Umbilical cord (tissue), 1 donor: ENCODE measurements at regions not wholly inside any gene's neighbourhood (a gene's known extent, or its start where the extent isn't known, plus 50 kb on each side); places are given as distances from the start of the nearest gene placed in this dataset.
A peak's percentile ranks its signal among the peaks of the same experiment; 100 is the strongest.

Experiments used
- DNase-seq: peaks from one replicate; pipeline ENCODE4 v3.0.0-alpha.2; 2015; ENCODE audit warnings: low spot score

DNA sequence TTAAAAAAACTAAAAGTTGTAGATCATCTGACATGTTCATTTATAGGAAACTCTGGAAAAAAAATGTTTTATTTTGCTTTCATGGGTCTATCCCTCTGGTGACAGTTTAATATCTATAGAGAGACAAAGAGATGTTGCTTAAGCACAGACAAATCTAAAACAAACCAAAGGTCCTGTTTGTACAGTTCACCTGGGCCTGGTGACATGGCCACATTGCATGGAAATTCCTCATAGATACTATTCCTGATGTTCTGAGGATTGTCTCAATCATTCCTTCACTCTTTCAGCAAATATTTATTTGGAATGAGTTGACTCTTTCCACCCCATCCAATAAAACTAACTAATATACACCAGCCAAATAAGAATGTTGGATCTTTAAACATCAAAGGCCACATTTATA lies 259.1 kb upstream of the NOCT start:
- DNase-seq, result no peak

DNA sequence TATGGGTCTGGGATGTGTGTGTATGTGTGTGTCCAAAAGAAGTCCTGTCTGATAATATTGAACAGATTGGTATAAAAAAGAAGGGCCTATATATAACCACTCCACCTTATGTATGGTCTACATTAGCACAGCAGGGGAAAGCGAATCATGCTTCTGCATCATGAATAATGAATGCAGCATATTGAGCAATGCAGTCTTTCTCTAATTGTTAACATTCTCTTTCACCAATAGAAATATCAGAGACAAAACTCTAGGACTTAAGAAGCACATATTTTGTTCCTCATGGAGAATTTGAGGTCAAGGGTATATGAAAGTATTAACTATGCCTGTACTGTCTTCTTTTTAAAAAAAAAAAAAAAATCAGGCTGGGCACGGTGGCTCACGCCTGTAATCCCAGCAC lies 264.3 kb upstream of the NOCT start:
- no peak for DNase-seq

DNA sequence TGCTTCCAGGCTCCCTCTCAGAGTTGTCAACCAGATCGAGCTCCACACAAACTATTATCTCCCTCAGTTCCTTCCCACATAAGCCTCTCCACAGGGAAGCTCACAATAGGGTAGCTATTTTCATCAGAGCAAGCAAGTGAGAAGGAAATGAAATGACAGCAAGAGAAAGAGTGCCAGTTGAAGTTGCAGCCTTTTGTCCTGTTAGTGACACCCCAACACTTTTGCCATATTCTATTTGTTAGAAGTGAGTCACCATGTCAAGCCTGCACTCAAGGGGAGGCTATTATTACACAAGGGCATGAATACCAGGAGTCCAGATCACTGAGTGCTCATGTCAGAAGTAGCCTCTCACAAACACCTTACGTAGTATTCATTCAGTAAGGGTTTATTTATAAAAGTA lies 266.3 kb upstream of the NOCT start:
- DNase-seq, result no peak

DNA sequence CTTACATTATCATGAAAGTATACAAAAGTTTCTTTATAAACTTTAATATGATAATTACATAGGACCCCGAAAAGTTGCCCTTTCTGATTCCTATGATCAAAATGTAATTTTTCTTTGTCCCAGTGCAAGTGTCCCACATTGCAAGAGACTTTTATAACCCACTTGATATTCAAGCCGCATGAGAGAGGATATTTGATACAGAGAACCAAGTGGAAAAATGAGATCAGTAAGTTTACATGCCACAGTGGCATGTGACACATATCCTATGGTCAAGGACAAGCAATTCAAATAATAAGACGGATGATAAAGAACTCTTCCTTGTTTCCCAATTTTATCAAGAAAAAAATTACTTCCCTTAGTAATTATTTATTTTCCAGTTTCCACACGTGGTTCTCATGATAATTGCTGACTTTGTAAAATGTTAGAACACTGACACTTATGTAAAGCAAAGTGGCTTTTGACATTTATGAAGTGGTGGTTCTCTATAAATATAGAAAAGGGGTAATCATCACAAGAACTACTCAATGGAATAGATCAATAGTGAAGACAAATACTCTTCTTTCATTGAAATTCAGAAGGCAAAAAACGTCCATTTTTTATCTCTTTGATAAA lies 273.7 kb upstream of the NOCT start:
- DNase-seq, result no peak

DNA sequence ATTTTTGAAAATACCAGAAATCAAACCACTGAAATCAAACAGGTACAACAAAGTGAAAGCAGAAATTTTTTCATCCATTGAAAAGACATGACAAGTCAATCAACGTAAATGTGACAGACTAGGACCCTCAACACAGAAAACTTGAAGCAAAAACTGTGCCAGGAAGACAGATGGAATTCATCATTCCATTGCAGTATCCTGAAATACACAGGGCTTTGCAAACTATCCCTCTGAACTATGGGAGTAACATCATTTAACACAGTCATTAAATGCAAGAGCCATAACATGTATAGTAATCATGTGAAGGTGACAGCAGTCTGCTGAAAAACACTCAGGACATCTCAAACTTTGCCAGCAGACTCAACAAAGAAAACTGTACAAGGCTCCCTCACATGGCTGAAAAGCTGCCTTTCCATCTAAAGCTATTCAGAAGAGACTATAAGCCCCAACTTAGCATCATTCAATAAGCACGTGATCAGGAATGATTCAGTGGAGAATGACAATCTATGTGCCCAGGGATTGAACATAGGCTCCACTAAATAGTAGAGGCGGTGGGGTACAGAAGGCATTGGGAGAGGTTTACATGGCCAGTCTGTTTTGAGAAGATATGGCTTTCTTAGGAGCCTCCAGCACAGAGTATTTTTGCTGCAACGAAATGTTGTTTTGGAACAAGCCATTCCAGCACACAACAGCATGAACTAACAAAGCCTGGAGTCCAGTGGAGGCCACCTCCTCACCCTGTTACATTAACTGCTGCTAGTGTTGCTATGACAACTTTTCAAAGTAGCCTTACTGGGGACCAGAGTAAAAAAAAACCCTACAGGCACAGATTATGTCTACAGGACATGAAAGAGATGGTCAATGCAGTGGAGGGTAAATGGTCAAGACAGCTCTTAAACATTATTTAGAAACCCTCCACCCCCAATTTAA lies 274.5 kb upstream of the NOCT start:
- DNase-seq, result peak; percentile 10

DNA sequence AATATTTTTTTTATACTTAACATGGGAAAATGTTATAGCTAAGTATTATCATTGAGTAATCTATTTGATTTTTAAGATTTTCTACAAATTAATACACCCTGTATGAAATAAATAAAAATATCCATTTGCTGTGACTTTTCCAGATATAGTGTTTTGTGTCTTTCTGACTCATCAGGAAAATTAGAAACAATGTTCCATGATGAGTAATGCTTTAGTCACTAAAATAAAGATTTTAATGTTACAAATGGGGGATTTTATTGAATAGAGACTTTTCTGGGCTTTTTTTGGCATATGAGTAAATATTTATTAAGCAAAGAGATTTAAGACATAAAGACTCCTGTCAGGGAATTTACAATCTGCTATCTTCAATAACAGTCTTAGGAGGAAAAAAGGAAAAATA lies 279.2 kb upstream of the NOCT start:
- DNase-seq, result peak; percentile 28

DNA sequence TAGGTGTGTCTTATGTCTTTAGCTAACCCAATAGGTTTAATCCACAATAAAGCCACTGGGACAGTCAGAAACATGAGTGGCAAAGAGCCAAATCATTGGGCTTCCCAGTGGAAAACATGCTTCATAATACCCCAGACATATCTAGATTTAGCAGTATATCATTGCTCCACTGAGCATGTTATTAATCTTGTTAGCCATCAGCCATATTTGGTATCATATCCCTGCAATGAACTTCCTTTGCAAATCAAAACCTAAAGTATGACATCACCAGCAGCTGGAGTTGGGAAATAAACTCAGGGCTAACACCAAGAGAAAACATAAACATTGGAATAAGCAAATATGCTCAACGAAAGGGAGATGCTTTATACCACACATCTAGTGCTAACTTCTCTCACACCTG lies 280.8 kb upstream of the NOCT start:
- DNase-seq, result no peak

DNA sequence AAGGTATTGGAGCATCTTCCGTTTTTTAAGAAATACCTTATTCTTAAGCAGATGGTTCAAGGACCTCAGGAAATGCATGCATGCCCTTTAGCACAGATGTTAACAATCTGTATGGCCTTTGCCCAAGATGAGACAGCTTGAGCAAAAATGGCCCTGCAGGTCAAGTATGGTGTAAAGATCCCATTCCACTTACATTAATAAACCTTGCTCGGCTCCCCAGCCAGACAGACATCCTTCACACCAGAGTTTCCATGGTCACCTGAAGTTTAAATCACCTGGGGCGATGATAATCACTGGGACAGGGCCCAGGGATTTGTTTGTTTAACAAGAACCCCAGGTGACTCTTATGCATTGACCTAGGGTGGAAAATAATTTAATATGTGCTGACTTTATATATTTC lies 287.0 kb upstream of the NOCT start:
- no peak for DNase-seq

DNA sequence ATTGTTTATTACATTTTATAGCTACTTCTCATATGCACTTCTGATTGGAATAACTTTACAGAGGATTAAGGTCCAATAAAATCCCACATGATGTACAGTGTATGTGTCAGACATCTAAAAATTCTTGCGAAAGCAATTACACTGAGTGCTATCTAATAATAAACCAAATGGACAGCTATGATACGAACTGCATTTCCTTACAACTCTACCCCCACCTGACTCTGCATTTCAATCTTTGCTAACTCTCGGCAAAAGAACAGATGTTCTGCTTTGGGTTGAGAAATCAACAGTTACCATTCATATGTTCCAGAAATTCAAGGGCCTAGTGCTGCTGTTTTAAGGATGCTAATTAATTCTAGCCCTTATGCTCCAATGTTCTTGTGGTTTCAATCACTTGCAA lies 287.9 kb upstream of the NOCT start:
- no peak for DNase-seq

DNA sequence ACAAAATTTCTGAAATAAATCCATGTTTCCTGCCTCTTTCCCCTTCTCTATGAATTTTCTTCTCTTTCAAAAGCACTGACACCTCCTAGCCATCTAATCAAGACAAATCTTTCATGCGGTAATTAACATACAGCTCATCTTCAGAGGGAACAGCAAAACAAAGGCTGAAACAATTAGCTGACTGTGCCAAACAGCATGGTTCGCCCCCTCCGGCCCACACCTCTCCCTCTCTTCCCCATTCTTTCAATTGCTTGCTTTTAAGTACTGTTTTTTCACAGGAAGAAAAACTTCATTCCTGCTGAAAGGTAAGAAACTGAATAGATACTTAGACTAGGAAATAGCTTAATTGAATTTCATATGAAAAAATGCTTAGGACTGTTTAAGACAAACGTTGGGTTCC lies 291.1 kb upstream of the NOCT start:
- no peak for DNase-seq

DNA sequence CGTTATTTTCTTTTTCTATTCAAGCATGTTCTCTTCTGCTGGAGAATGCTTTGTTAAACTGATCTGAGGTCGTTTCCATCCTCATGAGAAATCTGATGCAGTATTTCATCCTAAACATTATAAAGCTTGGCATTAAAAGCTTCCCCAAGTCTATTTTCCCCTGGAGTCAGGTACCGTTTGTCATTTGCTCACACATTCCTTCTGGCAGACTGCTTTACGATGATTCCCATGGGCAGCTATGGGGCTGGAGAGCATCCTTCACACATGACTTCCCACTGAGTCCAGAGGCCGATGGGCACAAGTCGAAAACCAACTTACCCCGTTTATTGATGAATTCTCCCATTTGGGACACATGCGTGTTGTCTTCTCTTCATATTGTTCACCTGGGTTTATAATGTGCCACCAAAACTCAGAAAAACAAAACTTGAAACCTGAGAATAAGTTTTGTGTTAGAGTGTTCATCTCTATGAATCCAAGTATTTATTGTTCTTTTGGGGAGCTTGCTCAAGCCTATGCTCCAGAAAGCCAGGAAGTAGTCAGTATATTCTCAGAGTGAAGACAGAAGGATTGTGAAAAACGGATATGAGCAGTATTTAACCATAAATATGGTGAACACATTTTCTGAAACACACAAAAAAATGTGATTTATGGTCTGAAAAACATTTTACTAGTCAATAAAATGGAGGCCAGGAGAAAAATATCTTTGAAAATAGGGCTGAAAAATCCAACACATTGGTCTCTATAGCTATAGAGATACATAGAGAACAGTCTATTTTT lies 298.8 kb upstream of the NOCT start:
- DNase-seq, result no peak

DNA sequence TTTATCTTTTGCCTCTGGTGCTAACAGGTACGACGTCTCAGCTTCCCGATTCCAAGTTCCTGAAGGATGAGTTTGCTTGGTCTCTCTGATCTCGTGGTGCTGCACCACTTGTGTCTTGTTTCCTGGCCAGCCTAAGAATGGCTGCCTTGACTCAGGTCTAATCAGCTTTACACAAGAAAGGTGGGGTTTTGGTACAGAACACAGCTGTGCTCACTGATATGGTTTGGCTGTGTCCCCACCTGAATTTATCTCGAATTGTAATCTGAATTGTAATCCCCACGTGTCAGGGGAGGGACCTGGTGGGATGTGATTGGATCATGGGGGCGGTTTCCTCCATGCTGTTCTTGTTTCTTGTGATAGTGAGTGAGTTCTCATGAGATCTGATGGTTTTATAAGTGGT lies 305.3 kb upstream of the NOCT start:
- no peak for DNase-seq

DNA sequence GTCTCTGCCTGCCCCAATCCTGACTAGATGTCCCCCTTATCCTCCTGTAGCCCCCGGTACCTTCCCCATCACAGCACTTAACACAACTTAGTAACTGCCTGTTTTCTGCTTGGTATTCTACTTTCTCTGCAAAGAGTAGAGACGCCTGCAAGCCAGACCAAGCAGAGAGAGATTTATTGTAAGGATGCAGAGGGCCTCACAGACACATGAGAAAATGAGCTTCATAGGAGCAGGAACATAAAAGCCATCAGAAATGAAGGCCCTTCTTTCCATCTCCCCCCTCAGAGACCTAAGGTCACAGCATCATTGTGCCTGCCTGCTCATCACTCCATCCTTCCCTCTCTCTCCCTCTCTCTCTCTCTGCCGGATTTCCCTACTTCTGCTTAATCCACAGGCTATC lies 305.7 kb upstream of the NOCT start:
- no peak for DNase-seq

DNA sequence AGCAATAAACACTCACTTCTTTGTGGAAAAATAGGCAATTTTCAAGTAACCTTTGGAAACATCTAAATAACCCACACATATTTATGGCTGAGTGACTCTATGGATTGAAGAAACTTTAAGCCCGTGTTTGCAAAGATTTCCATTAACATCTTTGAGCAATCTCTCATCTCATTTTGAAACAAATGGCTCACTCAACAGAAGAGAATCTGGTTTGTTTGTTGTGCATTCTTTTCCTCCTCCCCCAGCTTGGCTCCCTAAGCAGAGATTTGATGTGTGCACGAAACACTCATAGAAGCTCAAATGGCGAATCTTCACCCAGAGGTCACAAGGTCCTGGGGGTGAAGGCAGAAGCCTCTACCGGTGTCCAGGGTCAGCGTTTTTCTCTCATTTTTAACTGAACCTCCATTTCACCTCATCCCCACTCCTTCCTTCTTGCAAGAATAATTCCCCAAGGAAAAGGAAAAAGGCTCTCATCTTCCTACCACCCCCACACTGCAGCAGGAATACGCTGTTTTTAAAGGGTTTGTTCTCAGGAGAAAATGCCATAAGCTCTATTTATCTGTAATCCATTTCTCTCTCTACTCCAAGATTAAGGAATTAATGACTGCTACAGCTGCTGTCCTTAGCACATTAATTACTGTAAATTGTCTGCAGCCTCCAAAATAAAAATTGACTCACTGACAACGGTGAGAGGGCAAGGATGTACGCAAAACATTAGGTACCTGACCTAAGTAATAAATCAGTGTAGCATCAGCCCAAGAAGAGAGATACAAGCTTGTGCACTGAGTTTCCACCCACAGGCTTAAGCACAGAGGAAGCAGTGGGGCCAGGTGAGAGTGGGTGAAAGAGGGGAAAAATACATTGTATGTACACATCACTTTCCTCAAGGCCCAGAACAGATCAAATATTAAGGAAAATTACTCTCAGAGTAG lies 307.6 kb upstream of the NOCT start:
- DNase-seq, result no peak

DNA sequence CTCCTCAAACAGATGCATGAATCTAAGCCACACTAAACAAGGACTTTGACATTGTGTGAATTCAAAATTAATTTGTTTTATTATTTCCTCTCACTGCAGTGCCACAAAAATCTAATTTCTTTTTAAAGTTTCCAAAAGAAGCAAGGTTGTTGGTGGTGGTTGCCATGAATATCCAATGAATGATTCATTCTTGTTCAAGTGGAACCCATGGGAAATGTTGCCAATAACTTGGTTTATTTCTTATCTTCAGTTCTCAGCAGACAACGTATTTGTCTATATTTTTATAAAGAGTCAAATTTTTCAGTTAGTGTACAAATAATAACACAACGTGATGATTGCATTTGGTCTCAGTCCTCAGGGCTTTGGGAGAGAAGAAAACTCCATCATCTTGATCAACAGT lies 309.4 kb upstream of the NOCT start:
- DNase-seq, result no peak

DNA sequence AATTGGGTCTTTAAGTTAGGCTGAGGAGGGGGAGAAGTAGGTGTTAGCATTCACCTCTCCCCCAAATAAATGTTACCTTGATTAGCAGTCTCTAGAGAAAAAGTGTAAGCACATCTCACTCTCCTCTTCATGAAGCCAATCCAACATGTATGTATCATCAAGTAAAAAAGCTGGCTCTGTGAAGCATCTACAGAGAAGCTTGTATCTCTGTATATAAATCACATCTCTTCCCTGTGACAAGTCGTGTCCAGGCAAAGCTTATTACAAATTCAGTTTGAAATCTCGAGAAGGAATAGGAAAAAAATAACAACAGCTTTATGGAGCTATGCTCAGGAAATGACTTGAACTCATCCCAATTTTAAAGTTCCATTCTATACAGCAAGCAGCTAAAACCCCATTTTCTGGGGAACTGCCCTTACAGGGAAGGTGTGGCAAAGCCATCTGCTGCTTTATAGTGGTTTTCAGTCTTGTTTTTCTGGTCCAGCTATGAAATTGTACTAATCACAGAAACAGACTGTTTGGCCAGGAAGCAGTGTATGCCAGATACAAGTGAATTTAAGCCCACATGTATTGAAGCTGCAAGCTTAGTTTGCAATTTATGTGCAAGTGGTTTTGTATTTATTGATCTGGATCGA lies 313.3 kb upstream of the NOCT start:
- peak; percentile 83 for DNase-seq

DNA sequence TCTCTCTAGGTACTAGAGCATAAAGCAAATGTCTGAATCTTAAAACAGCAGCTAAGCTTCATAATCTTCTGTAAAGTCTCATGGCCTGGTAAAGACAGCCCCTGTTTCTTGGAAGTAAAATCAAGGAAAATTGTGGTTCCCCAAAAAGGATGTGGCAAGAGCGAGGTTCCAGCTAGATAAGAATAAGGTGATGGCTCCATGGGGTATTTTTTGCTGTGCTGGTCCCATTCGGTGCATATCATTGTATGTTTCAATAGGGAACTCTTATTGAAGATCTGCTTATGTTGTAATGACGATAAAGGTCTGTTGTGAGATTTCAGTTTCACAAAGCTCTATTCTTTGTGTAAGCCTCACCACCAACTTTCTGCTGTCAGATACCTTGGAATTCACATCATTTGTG lies 316.9 kb upstream of the NOCT start:
- peak; percentile 81 for DNase-seq

DNA sequence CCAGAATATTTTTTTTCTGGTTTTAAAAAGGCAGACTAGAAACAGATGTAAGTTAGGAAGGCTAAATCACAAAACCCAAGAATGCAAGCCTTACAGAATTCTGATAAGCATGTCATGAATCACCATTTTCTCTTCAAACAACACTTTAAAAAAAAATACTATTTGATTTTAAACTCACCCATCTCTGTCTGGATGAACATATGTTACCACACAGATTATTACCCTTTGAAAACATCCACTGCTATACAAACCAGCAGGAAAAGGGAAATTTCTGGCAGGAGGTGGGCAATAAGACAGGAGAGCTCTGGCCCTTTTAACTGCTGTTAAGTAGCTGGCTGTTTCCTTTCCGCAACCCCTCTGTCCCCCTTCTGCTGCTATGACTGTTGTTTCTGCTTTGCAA lies 317.7 kb upstream of the NOCT start:
- peak; percentile 89 for DNase-seq

DNA sequence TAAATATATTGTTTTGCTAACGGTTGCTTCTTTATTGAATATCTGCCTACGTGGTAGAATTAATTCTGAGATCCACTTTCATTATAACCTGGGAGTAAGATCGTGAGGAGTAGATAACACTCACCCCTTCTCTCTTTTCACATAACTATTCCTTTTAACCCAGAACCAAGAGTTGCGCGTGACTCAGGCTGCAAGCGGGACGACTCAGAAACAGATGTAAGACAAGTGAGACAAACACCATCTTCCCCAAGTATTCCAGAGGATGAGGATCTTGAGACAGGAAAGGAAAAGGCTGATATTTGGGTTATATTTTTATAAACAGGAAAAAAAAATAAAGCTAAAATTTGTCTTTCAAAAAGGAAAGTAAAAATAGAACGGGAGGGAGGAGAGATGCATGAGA lies 318.8 kb upstream of the NOCT start:
- no peak for DNase-seq

DNA sequence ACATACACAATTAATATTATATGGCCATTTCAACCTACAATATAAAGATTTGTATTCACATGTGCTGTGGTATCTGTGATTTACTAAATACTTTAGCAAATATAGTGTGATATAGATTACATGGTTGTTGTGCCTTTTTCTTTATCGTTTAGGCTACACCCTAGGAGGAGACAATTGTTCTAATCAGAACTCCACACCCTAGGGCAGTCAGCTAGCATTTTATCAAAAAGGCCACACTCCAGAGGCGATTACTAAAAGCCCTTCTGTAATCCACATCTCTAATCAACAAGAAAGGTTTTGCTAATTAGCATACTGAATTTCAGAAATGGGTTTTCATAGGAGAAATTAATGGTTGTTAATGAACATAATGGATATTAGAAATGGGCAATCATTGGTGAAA lies 319.5 kb upstream of the NOCT start:
- no peak for DNase-seq

DNA sequence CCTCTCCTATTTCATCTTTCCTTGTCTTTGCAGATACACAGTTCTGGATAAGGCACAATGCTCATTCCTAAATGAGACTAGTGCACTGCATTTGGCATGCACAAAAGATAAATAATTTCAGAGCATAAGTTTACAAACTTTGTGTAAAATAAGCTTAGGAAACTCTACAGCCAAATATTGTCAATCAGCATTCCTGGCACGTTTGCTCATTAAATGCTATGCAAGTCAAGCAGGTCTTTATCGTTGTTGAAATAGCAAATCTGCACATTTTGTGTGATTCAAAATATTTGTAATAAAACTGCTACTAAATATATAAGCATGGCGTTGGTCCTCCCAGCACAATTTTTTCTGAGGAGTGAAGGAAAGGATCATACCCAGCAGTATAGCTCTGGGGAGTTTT lies 322.1 kb upstream of the NOCT start:
- peak; percentile 25 for DNase-seq
